Esophagus squamous epithelium (tissue), 5 donors: ENCODE measurements at regions not wholly inside any gene's neighbourhood (a gene's known extent, or its start where the extent isn't known, plus 50 kb on each side); places are given as distances from the start of the nearest gene placed in this dataset.

ENCODE experiments used
- DNase-seq: peaks from one replicate; lab custom pipeline; 2025; lab: John Stamatoyannopoulos, UW
- H3K27ac ChIP-seq, 4 donors: fragments of 200-600 bp; sonication (generic); one replicate each; pipeline ENCODE4 v1.5.1; 2016 to 2019; ENCODE audit warnings: mild to moderate bottlenecking in 1 of 4
- H3K27me3 ChIP-seq, 4 donors: fragments of 200-600 bp; sonication (generic); 1 replicate in 3 of 4; 2 replicates in 1 of 4; pipeline versions ENCODE4 v1.5.1 to v1.6.0; 2017 to 2021; ENCODE audit warnings: antibody characterized with exemption in 1 of 4
- H3K36me3 ChIP-seq, 3 donors: fragments of 200-600 bp; sonication (generic); one replicate each; pipeline ENCODE4 v1.5.1; 2016 to 2019
- H3K4me1 ChIP-seq, 3 donors: fragments of 200-600 bp; sonication (generic); one replicate each; pipeline ENCODE4 v1.5.1; 2017 to 2019
- H3K4me3 ChIP-seq, 4 donors: fragments of 200-600 bp; sonication (generic); 1 replicate in 3 of 4; 2 replicates in 1 of 4; pipeline ENCODE4 v1.5.1; 2016 to 2019; ENCODE audit warnings: mild to moderate bottlenecking in 2 of 4, moderate library complexity in 1 of 4
- H3K9me3 ChIP-seq, 3 donors: fragments of 200-600 bp; sonication (generic); one replicate each; pipeline ENCODE4 v1.5.1; 2016 to 2019
- POLR2A ChIP-seq, 4 donors: fragments of 450-650 bp; IDR thresholded peaks; one replicate each; pipeline ENCODE4 v1.6.1; 2017; ENCODE audit warnings: antibody characterized with exemption in 4 of 4, mild to moderate bottlenecking in 4 of 4, moderate library complexity in 3 of 4
- WGBS, 2 donors: methylation state at CpG; one replicate each; pipeline ENCODE4 v1.1.5; 2018; 5-methylcytosine and 5-hydroxymethylcytosine counted together
- intact Hi-C: fragments of 100-400 bp; cut with DNase I; formaldehyde crosslinking; loops from one replicate; pipeline ENCODE4 v1.15.0; 2022
- TF ChIP-seq, protein P1 (sequence below), 6 experiments: fragments of 450-650 bp in 4 of 6; fragments of 200-600 bp in 2 of 6; sonication (generic) in 2 of 6; IDR thresholded peaks; one replicate each; pipeline ENCODE4 v1.5.1; 2016 to 2019; ENCODE audit warnings: antibody characterized with exemption in 6 of 6, mild to moderate bottlenecking in 4 of 6, moderate library complexity in 4 of 6
- donor health status: DM: yes; HTN: yes; CAD: no.

DNA sequence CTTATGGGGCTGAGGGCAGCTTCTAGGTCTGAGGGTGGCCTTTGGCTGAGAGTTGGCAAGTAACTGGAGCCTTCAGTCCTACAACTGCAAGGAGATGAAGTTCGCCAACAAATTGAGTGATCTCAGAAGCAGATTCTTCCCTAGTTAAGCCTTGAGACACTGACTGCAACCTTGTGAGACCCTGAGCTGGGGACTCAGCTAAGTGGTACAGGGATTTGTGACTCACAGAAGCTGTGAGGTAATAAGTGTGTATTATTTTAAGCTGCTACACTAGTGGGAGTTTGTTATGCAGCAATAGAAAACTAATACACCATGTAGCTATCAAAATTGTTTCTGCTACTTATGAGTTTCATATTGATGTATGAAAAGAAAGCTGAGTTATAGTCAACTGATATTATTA, 279.2 kb downstream of the PIK3R1 start:
- no peak overlapping the region for H3K4me3 ChIP-seq
- intact Hi-C loops = no loop called here
- no peak for DNase-seq
- no peaks in the 10 kb centered on the region for H3K36me3 ChIP-seq
- H3K27me3 ChIP-seq = no peaks in the 10 kb centered on the region
- H3K27ac ChIP-seq = no peak overlapping the region
- TF ChIP-seq, protein P1, sequence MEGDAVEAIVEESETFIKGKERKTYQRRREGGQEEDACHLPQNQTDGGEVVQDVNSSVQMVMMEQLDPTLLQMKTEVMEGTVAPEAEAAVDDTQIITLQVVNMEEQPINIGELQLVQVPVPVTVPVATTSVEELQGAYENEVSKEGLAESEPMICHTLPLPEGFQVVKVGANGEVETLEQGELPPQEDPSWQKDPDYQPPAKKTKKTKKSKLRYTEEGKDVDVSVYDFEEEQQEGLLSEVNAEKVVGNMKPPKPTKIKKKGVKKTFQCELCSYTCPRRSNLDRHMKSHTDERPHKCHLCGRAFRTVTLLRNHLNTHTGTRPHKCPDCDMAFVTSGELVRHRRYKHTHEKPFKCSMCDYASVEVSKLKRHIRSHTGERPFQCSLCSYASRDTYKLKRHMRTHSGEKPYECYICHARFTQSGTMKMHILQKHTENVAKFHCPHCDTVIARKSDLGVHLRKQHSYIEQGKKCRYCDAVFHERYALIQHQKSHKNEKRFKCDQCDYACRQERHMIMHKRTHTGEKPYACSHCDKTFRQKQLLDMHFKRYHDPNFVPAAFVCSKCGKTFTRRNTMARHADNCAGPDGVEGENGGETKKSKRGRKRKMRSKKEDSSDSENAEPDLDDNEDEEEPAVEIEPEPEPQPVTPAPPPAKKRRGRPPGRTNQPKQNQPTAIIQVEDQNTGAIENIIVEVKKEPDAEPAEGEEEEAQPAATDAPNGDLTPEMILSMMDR (IDR thresholded peaks at IDR 0.05) = no peak
- no peak for TF ChIP-seq POLR2A (IDR thresholded peaks at IDR 0.05)
- no peaks in the 10 kb centered on the region for H3K4me1 ChIP-seq
- H3K9me3 ChIP-seq = peaks cover 0 to 26% (median 8%) of the 10 kb centered on the region in 3 donors
- 92 to 100% methylated on average over 1 of the region's 1 CpG for WGBS, 2 donors

DNA sequence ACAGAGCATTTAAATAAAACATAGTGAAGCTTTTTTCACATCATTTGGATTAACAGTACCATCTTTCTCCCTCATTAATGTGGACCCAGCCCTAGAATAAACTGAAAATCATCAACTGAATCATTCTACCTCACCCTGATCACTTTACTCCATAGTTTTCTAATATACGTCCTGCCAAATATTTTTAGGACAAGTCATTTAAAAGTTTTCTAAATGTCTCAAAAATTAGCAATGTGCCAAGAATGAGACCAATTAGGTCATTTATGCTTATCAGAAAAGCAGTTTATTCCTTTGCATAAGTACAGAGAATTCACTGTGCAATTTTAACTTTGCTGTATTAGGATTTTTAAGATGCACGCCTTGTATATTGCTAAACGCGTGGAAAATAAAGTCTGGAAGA, 284.4 kb downstream of the PIK3R1 start:
- 71 to 74% methylated on average over 4 of the region's 4 CpGs for WGBS, 2 donors

DNA sequence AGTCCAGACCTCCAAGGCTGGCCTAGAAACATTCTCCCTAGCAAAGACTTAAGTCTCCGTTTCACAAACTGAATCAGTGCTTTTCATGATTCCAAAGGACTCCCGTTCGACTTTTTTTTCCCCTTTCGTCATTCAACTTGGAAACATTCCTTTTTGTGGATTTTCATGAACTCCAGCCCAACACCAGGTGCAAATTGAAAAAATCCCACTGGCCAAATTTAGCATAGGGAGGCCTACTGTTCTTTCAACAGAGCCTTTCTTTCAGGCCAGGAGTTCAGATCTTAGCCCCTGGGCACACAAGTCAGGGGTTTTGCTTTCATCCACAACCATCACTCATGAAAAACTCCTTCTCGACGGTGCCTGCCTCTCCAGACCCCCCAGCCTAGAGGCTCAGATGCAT, 285.3 kb downstream of the PIK3R1 start:
- Histone ChIP-seq H3K9me3 (peaks cover 0 to 26% (median 8%) of the 10 kb centered on the region in 3 donors), H3K27me3 (no peaks in the 10 kb centered on the region), H3K36me3 (no peaks in the 10 kb centered on the region), H3K4me1 (peaks cover 0 to 5% (median 0%) of the 10 kb centered on the region in 3 donors), H3K27ac (no peak overlapping the region), H3K4me3 (no peak overlapping the region)
- no peak for DNase-seq
- 81 to 85% methylated on average over 6 of the region's 6 CpGs for WGBS, 2 donors
- intact Hi-C loops = no loop called here
- TF ChIP-seq, protein P1 (IDR thresholded peaks at IDR 0.05) = no peak
- no peak for TF ChIP-seq POLR2A (IDR thresholded peaks at IDR 0.05)

More for the DNA sequence above, 284.4 kb downstream of the PIK3R1 start:
- no peak for TF ChIP-seq POLR2A (IDR thresholded peaks at IDR 0.05)
- TF ChIP-seq, protein P1 (IDR thresholded peaks at IDR 0.05) = no peak
- H3K36me3 ChIP-seq = no peaks in the 10 kb centered on the region
- H3K9me3 ChIP-seq = peaks cover 0 to 26% (median 8%) of the 10 kb centered on the region in 3 donors
- H3K4me3 ChIP-seq = no peak overlapping the region
- no peaks in the 10 kb centered on the region for H3K27me3 ChIP-seq
- intact Hi-C loops = no loop called here
- no peaks in the 10 kb centered on the region for H3K4me1 ChIP-seq
- no peak for DNase-seq
- H3K27ac ChIP-seq = no peak overlapping the region

DNA sequence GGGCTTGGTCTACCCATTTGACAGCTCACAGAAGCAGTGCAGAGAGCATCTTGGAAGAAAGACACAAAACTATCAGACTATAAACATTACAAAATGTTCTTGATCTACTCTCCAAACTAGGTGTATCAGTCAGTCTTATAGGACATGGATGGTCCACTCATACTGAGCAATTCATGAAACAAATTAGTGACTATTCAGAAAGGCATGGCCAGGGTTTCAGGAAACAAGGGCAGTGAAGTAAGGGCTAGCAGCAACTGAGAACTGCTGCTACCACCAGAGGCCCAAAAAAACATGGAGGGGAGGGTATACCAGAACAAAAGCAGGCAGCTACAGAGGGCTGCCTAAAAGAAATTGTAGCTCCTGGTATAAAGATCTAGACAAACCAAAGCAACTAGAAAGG, 287.0 kb downstream of the PIK3R1 start:
- H3K4me3 ChIP-seq = no peak overlapping the region
- TF ChIP-seq, protein P1 (IDR thresholded peaks at IDR 0.05) = no peak
- no peaks in the 10 kb centered on the region for H3K27me3 ChIP-seq
- no peaks in the 10 kb centered on the region for H3K36me3 ChIP-seq
- peaks cover 0 to 15% (median 0%) of the 10 kb centered on the region in 3 donors for H3K4me1 ChIP-seq
- intact Hi-C loops = no loop called here
- no peak for DNase-seq
- H3K9me3 ChIP-seq = peaks cover 0 to 16% (median 4%) of the 10 kb centered on the region in 3 donors
- no peak overlapping the region for H3K27ac ChIP-seq

DNA sequence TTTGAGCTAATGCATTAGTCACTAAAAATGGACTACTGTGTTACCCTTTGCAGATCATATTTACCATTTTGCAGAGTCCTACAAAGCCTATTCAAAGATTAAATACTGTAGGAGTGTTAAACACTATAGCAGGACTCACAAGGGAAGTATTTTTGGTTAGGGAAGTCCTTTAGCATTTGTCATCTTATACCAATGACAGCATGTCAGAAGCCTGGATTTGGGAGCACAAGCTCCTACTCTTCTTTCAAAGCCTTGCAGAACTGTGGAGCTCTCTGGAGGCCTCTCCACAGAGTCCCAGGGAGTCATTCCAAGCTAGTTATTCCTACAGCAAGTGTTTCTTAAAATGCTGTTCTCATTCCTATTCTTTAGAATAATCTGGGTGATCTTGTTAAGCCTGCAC, 288.8 kb downstream of the PIK3R1 start:
- H3K4me3 ChIP-seq = no peak overlapping the region

More for the DNA sequence above, 288.8 kb downstream of the PIK3R1 start:
- Histone ChIP-seq H3K36me3 (no peaks in the 10 kb centered on the region), H3K27ac (no peak overlapping the region), H3K4me1 (peaks cover 0 to 15% (median 0%) of the 10 kb centered on the region in 3 donors), H3K9me3 (no peaks in the 10 kb centered on the region), H3K27me3 (no peaks in the 10 kb centered on the region)
- intact Hi-C loops = no loop called here
- TF ChIP-seq, protein P1 (IDR thresholded peaks at IDR 0.05) = no peak
- no peak for TF ChIP-seq POLR2A (IDR thresholded peaks at IDR 0.05)
- no peak for DNase-seq
